Activated CD8-positive, alpha-beta T cell treated with anti-CD3 and anti-CD28 coated beads for 36 hours (primary cell): ENCODE measurements at regions not wholly inside any gene's neighbourhood (a gene's known extent, or its start where the extent isn't known, plus 50 kb on each side); places are given as distances from the start of the nearest gene placed in this dataset.
"Not testable (repeated sequence)": the region's sequence is repeated elsewhere in the genome, so short reads cannot be mapped to it uniquely, and the experiment has no call there.

Source experiments
- ATAC-seq: fragments of 200-7000 bp; cut with Tn5 transposase; one replicate; pipeline ENCODE4 v1.10.0; 2021; ENCODE audit warnings: mild to moderate bottlenecking, moderate library complexity
- CTCF ChIA-PET: fragments of 350-600 bp; sonication (Branson Sonifier 250); formaldehyde crosslinking; loops from one replicate; lab custom pipeline; 2021; ENCODE audit warnings: antibody characterized with exemption; lab: Charles Lee
- POLR2A ChIA-PET: fragments of 350-600 bp; sonication (Branson Sonifier 250); formaldehyde crosslinking; loops from one replicate; lab custom pipeline; 2021; ENCODE audit warnings: antibody characterized with exemption; lab: Charles Lee
- DNase-seq: peaks from one replicate; pipeline ENCODE4 v3.0.0-alpha.2; 2020
- H3K27ac Mint-ChIP-seq: one replicate; pipeline ENCODE4 v1.8.0; 2021; ENCODE audit warnings: mild to moderate bottlenecking, mixed read lengths
- H3K27me3 Mint-ChIP-seq: one replicate; pipeline ENCODE4 v1.8.0; 2021; ENCODE audit warnings: mixed read lengths
- H3K36me3 Mint-ChIP-seq: one replicate; pipeline ENCODE4 v1.8.0; 2021; ENCODE audit warnings: low read depth, mixed read lengths
- H3K4me1 Mint-ChIP-seq: one replicate; pipeline ENCODE4 v1.8.0; 2021; ENCODE audit warnings: low read depth, mixed read lengths
- H3K4me3 Mint-ChIP-seq: one replicate; pipeline ENCODE4 v1.8.0; 2021; ENCODE audit warnings: mild to moderate bottlenecking, moderate library complexity, mixed read lengths
- H3K9me3 Mint-ChIP-seq: one replicate; pipeline ENCODE4 v1.8.0; 2021; ENCODE audit warnings: mixed read lengths
- CTCF ChIP-seq: fragments of 200-600 bp; IDR thresholded peaks from one replicate; pipeline ENCODE4 v1.8.0; 2022; ENCODE audit warnings: antibody characterized with exemption, mild to moderate bottlenecking
- intact Hi-C: fragments of 100-400 bp; cut with micrococcal nuclease; formaldehyde crosslinking; loops from one replicate; pipeline ENCODE4 v1.10.0; 2022

GRCh38 chr5:152470167-152470566 lies 65.1 kb upstream of the NMUR2 start:
- CTCF ChIA-PET, result no interaction called here
- no peak for TF ChIP-seq CTCF
- DNase-seq, result no peak

DNA sequence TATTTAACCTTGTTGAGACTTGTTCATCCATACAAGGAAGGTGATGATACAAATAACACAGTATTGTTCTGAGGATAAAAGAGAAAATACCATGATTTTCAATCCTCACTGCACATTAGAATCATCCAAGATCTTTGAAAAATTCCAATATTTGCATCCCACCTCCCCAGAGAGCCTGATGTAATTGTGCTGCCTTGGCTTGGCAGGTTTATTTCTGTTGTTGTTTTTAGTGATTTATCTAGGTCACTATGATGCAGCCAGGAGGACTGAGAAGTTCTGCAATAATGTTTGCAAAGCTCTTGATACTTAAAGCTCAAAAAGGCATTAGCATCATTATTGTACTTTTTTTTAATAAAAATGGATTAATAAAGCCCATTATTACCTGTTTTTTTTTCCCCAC lies 67.0 kb upstream of the NMUR2 start:
- Mint-ChIP-seq H3K27me3 (peaks cover 3% of the 10 kb centered on the region), H3K4me1 (no peaks in the 10 kb centered on the region), H3K27ac (no peak overlapping the region), H3K36me3 (no peaks in the 10 kb centered on the region), H3K9me3 (no peaks in the 10 kb centered on the region), H3K4me3 (no peak overlapping the region)
- POLR2A ChIA-PET, result no interaction called here
- ATAC-seq (no peak), DNase-seq (no peak)
- CTCF ChIA-PET, result interaction anchor here (1.0 kb wide), 1 partner anchor 9 kb away, joined by 3 read pairs; no protein-coding TSS in a partner anchor
- TF ChIP-seq CTCF, result no peak
- intact Hi-C loops, result no loop called here

More at GRCh38 chr5:152470167-152470566, 65.1 kb upstream of the NMUR2 start:
- H3K9me3 Mint-ChIP-seq, result no peaks in the 10 kb centered on the region
- intact Hi-C loops, result no loop called here
- no peak for ATAC-seq
- H3K27me3 Mint-ChIP-seq, result peaks cover 3% of the 10 kb centered on the region
- no peak overlapping the region for H3K27ac Mint-ChIP-seq
- no peaks in the 10 kb centered on the region for H3K36me3 Mint-ChIP-seq
- POLR2A ChIA-PET, result no interaction called here
- no peak overlapping the region for H3K4me3 Mint-ChIP-seq
- H3K4me1 Mint-ChIP-seq, result no peaks in the 10 kb centered on the region

DNA sequence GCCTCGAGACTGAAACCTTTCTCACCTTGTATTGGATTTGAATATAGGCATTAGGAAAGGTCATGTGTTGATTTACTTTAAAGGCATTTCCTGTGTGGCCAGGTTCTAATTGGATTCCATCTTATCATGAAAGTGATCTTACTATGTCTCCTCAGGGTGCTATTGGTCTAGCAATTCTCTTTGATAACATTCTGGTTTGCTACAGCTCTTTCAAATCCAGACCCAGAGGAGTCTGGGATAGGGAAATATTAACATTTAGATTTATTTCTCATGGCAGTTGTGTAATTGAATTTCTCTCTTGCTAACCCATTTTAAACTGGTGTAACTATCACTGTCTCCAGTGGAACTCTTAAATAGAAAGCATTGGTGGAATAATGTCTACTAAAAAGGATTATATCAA lies 69.9 kb upstream of the NMUR2 start:
- intact Hi-C loops, result no loop called here
- POLR2A ChIA-PET, result no interaction called here
- no peak for DNase-seq
- CTCF ChIA-PET, result no interaction called here
- Mint-ChIP-seq H3K4me3 (no peak overlapping the region), H3K4me1 (no peaks in the 10 kb centered on the region), H3K27ac (no peak overlapping the region), H3K9me3 (no peaks in the 10 kb centered on the region), H3K36me3 (no peaks in the 10 kb centered on the region), H3K27me3 (peaks cover 3% of the 10 kb centered on the region)
- TF ChIP-seq CTCF, result no peak
- ATAC-seq, result no peak

DNA sequence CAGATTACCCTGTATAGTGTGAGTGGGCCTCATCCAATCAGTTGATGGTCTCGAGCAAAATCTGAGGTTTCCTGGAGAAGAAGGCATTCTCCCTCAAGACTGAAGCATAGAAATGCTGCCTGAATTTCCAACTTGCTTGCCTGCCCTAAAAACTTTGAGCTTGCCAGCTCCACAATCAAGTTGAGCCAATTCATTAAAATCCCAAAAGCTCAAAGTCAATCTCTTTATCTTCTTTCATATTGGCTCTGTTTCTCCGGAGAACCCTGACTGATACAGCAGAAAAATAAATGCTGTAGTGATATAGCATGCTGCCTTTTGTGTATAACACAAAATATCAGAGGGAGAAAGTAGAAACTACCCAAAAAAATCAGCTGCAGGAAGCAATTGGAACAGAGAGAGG lies 72.5 kb upstream of the NMUR2 start:
- Mint-ChIP-seq H3K4me3 (no peak overlapping the region), H3K4me1 (no peaks in the 10 kb centered on the region), H3K36me3 (no peaks in the 10 kb centered on the region), H3K9me3 (peaks cover 3% of the 10 kb centered on the region), H3K27me3 (no peaks in the 10 kb centered on the region), H3K27ac (no peak overlapping the region)
- no peak for TF ChIP-seq CTCF
- ATAC-seq (no peak), DNase-seq (no peak)
- intact Hi-C loops, result no loop called here
- ChIA-PET CTCF (no interaction called here), POLR2A (no interaction called here)

DNA sequence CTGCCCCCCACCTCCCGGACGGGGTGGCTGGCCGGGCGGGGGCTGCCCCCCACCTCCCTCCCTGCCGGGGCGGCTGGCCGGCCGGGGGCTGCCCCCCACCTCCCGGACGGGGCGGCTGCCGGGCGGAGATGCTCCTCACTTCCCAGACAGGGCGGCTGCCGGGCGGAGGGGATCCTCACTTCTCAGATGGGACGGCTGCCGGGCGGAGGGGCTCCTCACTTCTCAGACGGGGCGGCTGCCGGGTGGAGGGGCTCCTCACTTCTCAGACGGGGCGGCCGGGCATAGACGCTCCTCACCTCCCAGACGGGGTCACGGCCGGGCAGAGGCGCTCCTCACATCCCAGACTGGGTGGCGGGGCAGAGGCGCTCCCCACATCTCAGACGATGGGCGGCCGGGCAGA lies 74.8 kb upstream of the NMUR2 start:
- POLR2A ChIA-PET, DNase-seq, H3K4me1 Mint-ChIP-seq, ATAC-seq, CTCF ChIA-PET, H3K27ac Mint-ChIP-seq, H3K9me3 Mint-ChIP-seq, H3K27me3 Mint-ChIP-seq, intact Hi-C loops, H3K36me3 Mint-ChIP-seq, H3K4me3 Mint-ChIP-seq: not testable (repeated sequence)

- ATAC-seq, POLR2A ChIA-PET, H3K4me1 Mint-ChIP-seq, DNase-seq, H3K27me3 Mint-ChIP-seq, H3K27ac Mint-ChIP-seq, H3K36me3 Mint-ChIP-seq, H3K9me3 Mint-ChIP-seq, CTCF ChIA-PET, intact Hi-C loops, H3K4me3 Mint-ChIP-seq: not testable (repeated sequence)
Observed at GRCh38 chr5:152480677-152481076, 75.6 kb upstream of the NMUR2 start.
